ENCODE measurements at regions not wholly inside any gene's neighbourhood (a gene's known extent, or its start where the extent isn't known, plus 50 kb on each side); places are given as distances from the start of the nearest gene placed in this dataset.

GRCh38 chr1:55484173-55484572, 269.0 kb upstream of the USP24 start:
- DNase-seq: no peak

GRCh38 chr1:55483523-55483922, 268.4 kb upstream of the USP24 start:
- H3K27ac Mint-ChIP-seq (ENCODE audit: unreplicated experiment): no peak overlapping the region
- DNase-seq: no peak
- H3K36me3 Mint-ChIP-seq (ENCODE audit: unreplicated experiment): no peaks in the 10 kb centered on the region

More at GRCh38 chr1:55484173-55484572, 269.0 kb upstream of the USP24 start:
- TF ChIP-seq, protein P1, sequence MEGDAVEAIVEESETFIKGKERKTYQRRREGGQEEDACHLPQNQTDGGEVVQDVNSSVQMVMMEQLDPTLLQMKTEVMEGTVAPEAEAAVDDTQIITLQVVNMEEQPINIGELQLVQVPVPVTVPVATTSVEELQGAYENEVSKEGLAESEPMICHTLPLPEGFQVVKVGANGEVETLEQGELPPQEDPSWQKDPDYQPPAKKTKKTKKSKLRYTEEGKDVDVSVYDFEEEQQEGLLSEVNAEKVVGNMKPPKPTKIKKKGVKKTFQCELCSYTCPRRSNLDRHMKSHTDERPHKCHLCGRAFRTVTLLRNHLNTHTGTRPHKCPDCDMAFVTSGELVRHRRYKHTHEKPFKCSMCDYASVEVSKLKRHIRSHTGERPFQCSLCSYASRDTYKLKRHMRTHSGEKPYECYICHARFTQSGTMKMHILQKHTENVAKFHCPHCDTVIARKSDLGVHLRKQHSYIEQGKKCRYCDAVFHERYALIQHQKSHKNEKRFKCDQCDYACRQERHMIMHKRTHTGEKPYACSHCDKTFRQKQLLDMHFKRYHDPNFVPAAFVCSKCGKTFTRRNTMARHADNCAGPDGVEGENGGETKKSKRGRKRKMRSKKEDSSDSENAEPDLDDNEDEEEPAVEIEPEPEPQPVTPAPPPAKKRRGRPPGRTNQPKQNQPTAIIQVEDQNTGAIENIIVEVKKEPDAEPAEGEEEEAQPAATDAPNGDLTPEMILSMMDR (IDR thresholded peaks at IDR 0.05; ENCODE audit: partially characterized antibody, unreplicated experiment): no peak
- no peak overlapping the region for H3K27ac Mint-ChIP-seq (ENCODE audit: unreplicated experiment)
- H3K4me3 Mint-ChIP-seq (ENCODE audit: unreplicated experiment): no peak overlapping the region
- H3K4me1 Mint-ChIP-seq (ENCODE audit: low read depth, unreplicated experiment): no peaks in the 10 kb centered on the region
- H3K36me3 Mint-ChIP-seq (ENCODE audit: unreplicated experiment): no peaks in the 10 kb centered on the region
- H3K9me3 Mint-ChIP-seq (ENCODE audit: unreplicated experiment): no peaks in the 10 kb centered on the region
- H3K27me3 Mint-ChIP-seq (ENCODE audit: unreplicated experiment): no peaks in the 10 kb centered on the region

GRCh38 chr1:55481634-55482033, 266.5 kb upstream of the USP24 start:
- TF ChIP-seq, protein P1 (IDR thresholded peaks at IDR 0.05; ENCODE audit: partially characterized antibody, unreplicated experiment): no peak
- H3K27me3 Mint-ChIP-seq (ENCODE audit: unreplicated experiment): no peaks in the 10 kb centered on the region
- H3K4me1 Mint-ChIP-seq (ENCODE audit: low read depth, unreplicated experiment): peaks cover 6% of the 10 kb centered on the region
- no peaks in the 10 kb centered on the region for H3K9me3 Mint-ChIP-seq (ENCODE audit: unreplicated experiment)
- H3K36me3 Mint-ChIP-seq (ENCODE audit: unreplicated experiment): no peaks in the 10 kb centered on the region
- no peak overlapping the region for H3K4me3 Mint-ChIP-seq (ENCODE audit: unreplicated experiment)
- DNase-seq: no peak
- no peak overlapping the region for H3K27ac Mint-ChIP-seq (ENCODE audit: unreplicated experiment)

More at GRCh38 chr1:55483523-55483922, 268.4 kb upstream of the USP24 start:
- TF ChIP-seq, protein P1 (IDR thresholded peaks at IDR 0.05; ENCODE audit: partially characterized antibody, unreplicated experiment): no peak
- Mint-ChIP-seq H3K27me3 (ENCODE audit: unreplicated experiment) (no peaks in the 10 kb centered on the region), H3K4me1 (ENCODE audit: low read depth, unreplicated experiment) (peaks cover 2% of the 10 kb centered on the region), H3K4me3 (ENCODE audit: unreplicated experiment) (no peak overlapping the region), H3K9me3 (ENCODE audit: unreplicated experiment) (no peaks in the 10 kb centered on the region)

DNA sequence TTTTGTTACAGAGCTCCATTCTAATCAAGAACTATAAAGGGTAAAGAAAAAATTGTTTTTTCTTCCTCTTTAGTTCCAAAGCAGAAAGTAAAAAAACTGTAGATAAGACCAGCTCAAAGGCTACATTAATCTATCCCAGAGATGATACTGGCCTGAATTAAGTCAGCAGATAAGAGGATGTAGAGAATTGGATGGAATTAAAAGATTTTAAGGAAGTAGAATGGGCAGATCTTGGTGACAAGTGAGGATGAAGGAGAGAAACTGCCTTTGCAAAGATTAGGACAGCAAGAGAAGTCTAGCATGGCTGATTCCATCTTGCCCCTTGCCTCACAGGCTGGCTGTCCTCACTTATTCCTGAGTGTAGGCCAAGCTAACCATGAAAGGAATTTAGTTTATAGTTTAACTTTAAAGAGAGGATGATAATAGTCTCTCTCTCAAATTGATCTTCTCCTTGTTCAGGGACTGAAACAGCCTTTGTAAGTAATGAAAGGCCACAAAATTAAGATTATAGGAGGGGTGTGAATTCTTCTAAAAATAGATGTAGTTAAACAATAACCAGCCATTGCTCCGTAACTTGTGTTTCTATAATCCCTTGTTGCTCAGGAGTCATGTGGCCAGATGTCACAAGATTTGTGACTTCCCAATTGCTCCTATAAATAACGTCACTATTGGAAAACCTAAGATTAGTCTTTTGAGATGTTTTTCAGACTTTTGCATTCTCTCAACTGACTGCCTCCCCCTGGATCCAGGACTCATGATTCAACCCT, 265.0 kb upstream of the USP24 start:
- TF ChIP-seq, protein P1 (IDR thresholded peaks at IDR 0.05; ENCODE audit: partially characterized antibody, unreplicated experiment): no peak
- Mint-ChIP-seq H3K27ac (ENCODE audit: unreplicated experiment) (no peak overlapping the region), H3K36me3 (ENCODE audit: unreplicated experiment) (no peaks in the 10 kb centered on the region), H3K27me3 (ENCODE audit: unreplicated experiment) (no peaks in the 10 kb centered on the region), H3K4me3 (ENCODE audit: unreplicated experiment) (no peak overlapping the region), H3K9me3 (ENCODE audit: unreplicated experiment) (no peaks in the 10 kb centered on the region), H3K4me1 (ENCODE audit: low read depth, unreplicated experiment) (peaks cover 6% of the 10 kb centered on the region)
- no peak for DNase-seq

DNA sequence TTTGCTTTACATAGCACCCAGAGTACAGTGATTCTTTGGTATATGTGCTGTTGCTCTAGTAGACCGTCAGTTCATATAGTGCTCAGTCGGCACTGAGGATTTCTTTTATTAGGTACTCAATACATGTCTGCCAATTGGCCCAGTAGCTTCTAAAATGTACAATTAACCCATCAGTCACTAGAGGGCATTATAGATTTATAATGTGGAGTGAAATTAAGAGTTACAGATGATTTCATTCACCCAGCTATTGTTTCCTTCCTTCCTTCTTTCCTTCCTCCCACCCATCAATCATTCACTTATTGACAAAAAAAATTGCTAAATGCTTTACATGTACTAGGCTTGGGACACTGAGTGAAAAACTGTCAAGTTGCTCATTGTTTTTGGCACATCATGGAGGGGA, 263.6 kb upstream of the USP24 start:
- no peak for DNase-seq
- H3K27me3 Mint-ChIP-seq (ENCODE audit: unreplicated experiment): no peaks in the 10 kb centered on the region
- no peaks in the 10 kb centered on the region for H3K36me3 Mint-ChIP-seq (ENCODE audit: unreplicated experiment)
- H3K27ac Mint-ChIP-seq (ENCODE audit: unreplicated experiment): no peak overlapping the region
- peaks cover 6% of the 10 kb centered on the region for H3K4me1 Mint-ChIP-seq (ENCODE audit: low read depth, unreplicated experiment)
- no peak overlapping the region for H3K4me3 Mint-ChIP-seq (ENCODE audit: unreplicated experiment)
- TF ChIP-seq, protein P1 (IDR thresholded peaks at IDR 0.05; ENCODE audit: partially characterized antibody, unreplicated experiment): no peak
- peaks cover 2% of the 10 kb centered on the region for H3K9me3 Mint-ChIP-seq (ENCODE audit: unreplicated experiment)

All from glutamatergic neuron (in vitro differentiated cells).